Gastrocnemius medialis (tissue), 4 donors: ENCODE measurements at regions not wholly inside any gene's neighbourhood (a gene's known extent, or its start where the extent isn't known, plus 50 kb on each side); places are given as distances from the start of the nearest gene placed in this dataset.

Source experiments
- CTCF ChIP-seq, 5 experiments: fragments of 450-650 bp in 3 of 5; fragments of 200-600 bp in 2 of 5; sonication (generic) in 2 of 5; IDR thresholded peaks in 4 of 5; conservative IDR thresholded peaks in 1 of 5; 1 replicate in 4 of 5; 2 replicates in 1 of 5; pipeline ENCODE4 v1.5.1; 2016 to 2019; ENCODE audit warnings: antibody characterized with exemption in 5 of 5, mild to moderate bottlenecking in 3 of 5, moderate library complexity in 3 of 5
- POLR2A ChIP-seq, 2 donors: fragments of 450-650 bp; IDR thresholded peaks; one replicate each; pipeline ENCODE4 v1.6.1; 2017; ENCODE audit warnings: antibody characterized with exemption in 2 of 2, mild to moderate bottlenecking in 2 of 2, moderate library complexity in 2 of 2

GRCh38 chr3:6066397-6066796 lies 794.5 kb upstream of the GRM7 start:
- no peak for TF ChIP-seq CTCF (IDR thresholded peaks at IDR 0.05 in 4 of 5, conservative IDR thresholded peaks at IDR 0.05 in 1 of 5)
- TF ChIP-seq POLR2A (IDR thresholded peaks at IDR 0.05), result no peak
